GM12865 (cell line): ENCODE measurements at regions not wholly inside any gene's neighbourhood (a gene's known extent, or its start where the extent isn't known, plus 50 kb on each side); places are given as distances from the start of the nearest gene placed in this dataset.

Experiments
- DNase-seq: peaks from one replicate; pipeline ENCODE4 v3.0.0; 2010; ENCODE audit warnings: low read depth
- H3K4me3 ChIP-seq: 2 replicates; pipeline ENCODE4 v1.5.1; 2011; ENCODE audit warnings: mild to moderate bottlenecking, low read depth, low read length, control low read depth
- TF ChIP-seq, protein P1 (sequence below): IDR thresholded peaks from 2 replicates; pipeline ENCODE4 v1.5.1; 2011; ENCODE audit warnings: low read length, control low read depth, low read depth, inconsistent platforms; ENCODE audit not compliant: insufficient read depth; ENCODE audit errors: missing control alignments

DNA sequence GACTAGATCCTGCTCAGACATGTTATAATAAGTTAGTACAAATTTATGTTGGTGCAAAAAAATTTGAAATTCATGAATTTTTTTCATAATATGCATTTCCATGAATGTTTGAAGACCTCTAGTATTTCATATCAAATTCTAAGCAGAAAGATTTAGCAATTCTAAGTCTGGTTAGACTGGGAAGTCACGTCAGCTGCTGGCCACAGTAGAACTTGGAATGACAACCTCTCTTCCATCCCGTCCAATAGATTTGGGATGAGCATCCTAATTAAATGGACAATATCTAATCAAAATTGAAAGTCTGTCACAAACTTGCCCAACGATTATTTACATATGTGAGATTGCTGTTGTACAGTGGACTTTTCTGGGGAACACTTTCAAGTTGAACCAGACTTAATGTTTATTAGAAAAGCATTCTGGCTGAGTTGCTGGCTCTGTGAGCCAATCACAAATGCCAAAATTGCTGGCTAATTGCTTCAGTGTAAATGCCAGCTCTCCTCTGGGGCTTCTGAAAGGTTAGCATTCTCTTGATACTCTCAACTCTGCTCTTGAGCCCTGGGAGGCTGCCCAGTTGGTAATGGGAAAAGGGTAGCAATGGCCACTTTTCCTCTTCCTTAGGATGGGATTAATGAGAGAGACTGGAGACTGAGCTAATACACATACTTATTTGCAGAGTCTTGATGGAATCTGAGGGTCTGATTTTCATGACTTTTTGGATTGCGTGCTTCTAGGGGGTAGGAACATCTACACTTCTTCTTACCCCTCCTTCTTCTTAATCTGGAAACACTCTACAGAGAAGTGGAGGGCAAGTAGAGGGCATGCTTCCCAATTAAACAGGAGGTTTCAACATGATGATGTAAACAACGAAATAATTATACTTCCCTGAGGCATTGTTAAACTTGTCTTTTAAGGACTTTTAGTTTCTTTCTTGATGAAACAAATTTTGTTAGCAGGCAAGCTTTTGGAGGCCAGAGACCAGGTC, 253.5 kb downstream of the BAMBI start:
- H3K4me3 ChIP-seq: no peak overlapping the region

DNA sequence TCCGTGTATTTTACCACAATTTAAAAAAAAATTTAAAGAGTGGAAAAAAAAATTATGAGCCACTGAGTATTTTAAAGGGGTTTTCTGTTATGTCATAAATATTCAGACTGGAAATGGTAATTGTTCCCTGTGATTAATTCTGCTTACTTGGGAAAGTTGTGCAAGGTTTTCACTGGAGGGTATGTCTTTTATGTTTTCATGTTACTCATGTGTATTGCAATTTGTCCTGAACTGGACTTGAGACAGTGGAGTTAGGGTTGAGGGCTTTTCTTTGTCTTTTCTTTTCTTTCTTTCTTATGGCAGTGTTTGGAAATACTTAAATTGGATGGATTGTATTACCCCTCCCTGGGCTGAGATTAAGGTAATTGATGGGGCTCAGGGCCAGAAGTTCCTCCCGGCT, 257.7 kb downstream of the BAMBI start:
- no peak overlapping the region for H3K4me3 ChIP-seq
- no peak for DNase-seq
- TF ChIP-seq, protein P1, sequence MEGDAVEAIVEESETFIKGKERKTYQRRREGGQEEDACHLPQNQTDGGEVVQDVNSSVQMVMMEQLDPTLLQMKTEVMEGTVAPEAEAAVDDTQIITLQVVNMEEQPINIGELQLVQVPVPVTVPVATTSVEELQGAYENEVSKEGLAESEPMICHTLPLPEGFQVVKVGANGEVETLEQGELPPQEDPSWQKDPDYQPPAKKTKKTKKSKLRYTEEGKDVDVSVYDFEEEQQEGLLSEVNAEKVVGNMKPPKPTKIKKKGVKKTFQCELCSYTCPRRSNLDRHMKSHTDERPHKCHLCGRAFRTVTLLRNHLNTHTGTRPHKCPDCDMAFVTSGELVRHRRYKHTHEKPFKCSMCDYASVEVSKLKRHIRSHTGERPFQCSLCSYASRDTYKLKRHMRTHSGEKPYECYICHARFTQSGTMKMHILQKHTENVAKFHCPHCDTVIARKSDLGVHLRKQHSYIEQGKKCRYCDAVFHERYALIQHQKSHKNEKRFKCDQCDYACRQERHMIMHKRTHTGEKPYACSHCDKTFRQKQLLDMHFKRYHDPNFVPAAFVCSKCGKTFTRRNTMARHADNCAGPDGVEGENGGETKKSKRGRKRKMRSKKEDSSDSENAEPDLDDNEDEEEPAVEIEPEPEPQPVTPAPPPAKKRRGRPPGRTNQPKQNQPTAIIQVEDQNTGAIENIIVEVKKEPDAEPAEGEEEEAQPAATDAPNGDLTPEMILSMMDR: no peak

More for the DNA sequence above, 253.5 kb downstream of the BAMBI start:
- no peak for DNase-seq
- TF ChIP-seq, protein P1: no peak

DNA sequence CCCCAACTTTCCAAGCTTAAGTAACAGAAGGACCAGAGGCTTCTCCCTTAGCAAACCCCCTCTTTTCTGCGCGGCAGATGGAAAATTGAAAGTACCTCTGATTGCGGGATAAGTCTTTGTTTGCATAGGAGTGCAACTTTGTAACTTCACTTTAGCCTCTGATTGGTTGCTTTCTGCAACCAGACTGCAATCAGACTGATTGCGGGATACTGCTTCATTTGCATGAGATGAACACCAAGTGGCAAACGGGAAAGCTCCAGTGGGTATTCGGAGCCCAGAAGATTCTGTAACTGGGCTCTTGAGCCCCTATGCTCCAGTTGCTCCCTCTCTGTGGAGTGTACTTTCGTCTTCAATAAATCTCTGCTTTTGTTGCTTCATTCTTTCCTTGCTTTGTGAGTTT, 260.6 kb downstream of the BAMBI start:
- no peak for DNase-seq
- TF ChIP-seq, protein P1: no peak
- H3K4me3 ChIP-seq: no peak overlapping the region

DNA sequence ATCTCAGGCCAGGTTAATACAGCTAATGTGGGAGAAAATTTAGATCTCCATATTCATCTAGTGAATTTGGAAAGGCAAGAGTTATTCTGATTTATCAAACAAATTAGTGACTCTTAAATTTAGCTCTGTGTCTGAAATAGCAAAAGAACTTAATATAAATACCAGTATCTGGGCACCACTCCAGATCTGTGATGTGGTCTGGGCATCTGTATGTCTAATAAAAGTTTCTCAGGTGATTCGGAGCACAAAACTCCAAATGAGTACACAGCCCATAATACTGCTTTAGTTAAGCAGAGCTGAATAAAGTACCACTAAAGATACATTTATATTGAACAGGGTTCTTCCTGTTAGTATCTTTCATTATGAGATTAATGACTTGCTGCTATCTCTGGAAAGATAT, 261.4 kb downstream of the BAMBI start:
- no peak for DNase-seq
- TF ChIP-seq, protein P1: no peak
- no peak overlapping the region for H3K4me3 ChIP-seq

DNA sequence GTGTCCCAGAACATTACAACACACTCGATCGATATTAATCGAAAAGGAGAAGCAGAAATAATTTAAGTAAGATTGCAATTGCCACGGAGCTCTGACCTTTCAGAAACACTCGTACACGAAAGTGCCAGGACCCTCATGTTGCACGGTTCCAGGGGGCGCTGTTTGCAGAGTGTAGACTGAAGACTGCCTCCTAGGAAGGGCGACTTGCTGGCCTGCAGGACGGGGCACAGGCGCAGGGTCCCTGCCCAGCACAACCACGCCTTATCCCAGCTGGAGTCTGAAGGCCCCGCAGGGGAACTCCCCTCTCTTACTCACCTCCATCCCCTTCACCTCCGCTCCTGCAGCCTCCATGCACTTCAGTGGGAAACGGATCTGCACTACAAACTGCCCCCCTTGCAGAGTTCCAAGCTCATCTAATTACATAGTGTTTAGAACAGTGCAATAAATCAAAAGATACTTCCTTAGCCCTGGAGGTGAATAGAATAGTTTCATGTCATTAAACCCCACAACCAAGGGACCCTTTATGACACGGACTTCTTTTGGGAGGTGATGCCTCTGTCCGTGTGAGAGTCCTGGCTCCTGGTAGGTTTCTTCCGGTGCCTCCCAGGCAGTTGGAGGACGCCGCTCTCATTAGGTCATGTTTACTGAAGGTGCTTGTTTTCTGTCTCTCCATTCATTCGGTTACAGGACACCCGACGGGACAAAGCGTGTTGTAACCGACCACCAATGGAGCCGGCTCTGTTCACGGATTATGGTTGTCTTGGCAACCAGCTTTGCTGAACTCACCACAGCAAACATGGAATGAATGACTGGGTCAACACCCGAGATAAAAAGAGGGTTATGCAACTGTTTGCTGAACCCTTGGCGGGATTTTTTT, 262.2 kb downstream of the BAMBI start:
- DNase-seq: no peak
- TF ChIP-seq, protein P1: no peak
- no peak overlapping the region for H3K4me3 ChIP-seq

DNA sequence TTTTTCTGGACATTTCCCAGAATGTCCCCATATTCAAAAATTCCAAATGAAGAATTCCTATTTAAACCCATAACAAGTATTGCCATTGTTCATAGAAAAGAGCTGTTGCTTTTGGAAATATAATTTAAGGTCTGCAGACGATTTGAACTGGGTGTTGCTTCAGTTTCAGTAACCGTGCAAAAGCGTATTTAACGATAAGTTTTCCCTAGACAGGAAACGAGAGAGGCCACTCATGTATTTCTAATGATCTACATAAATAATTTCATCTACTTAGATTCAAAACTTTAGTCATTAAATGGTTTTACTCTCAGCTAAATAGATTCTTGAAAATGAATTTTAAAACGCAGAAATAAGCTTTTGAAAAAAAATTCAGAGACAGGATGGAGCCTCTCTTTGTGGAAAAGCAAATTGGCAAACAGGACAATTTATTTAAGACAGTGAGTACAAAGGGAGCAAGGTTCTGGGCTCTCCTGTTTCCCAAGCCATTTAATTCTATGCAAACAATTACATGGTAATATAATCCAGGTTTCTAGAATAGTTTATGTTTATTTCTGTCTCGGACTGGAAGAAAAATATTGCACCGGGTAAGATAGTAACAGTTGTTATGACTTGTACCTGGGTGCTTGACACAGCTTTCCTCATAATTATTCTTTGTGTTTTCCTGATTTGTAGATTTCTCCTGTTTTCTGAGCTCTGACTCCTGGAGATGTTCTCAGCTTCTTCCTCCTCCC, 263.0 kb downstream of the BAMBI start:
- no peak for DNase-seq
- no peak overlapping the region for H3K4me3 ChIP-seq
- TF ChIP-seq, protein P1: no peak
